Superior temporal gyrus (tissue), 1 donor: ENCODE measurements at regions not wholly inside any gene's neighbourhood (a gene's known extent, or its start where the extent isn't known, plus 50 kb on each side); places are given as distances from the start of the nearest gene placed in this dataset.
"Not testable (repeated sequence)": the region's sequence is repeated elsewhere in the genome, so short reads cannot be mapped to it uniquely, and the experiment has no call there.

Experiments
- DNase-seq: peaks from one replicate; pipeline ENCODE4 v3.0.0-alpha.2; 2016; ENCODE audit errors: extremely low spot score

DNA sequence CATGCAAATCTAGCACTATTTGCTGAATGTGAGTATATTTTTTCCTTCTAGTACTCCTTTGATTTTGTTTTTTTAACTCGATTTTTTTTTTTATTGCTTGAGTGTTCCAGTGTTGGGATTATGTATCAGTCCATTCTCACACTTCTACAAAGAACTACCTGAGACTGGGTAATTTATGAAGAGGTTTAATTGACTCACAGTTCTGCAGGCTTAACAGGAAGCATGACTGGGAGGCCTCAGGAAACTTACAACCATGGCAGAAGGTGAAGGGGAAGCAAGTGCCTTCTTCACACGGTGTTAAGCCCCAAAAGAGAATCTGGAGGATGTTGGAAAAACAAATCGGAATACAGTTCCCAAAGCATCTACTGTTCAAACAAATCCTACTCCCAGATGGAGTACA is 69.1 kb downstream of the ZNF518B start:
- DNase-seq, result not testable (repeated sequence)

DNA sequence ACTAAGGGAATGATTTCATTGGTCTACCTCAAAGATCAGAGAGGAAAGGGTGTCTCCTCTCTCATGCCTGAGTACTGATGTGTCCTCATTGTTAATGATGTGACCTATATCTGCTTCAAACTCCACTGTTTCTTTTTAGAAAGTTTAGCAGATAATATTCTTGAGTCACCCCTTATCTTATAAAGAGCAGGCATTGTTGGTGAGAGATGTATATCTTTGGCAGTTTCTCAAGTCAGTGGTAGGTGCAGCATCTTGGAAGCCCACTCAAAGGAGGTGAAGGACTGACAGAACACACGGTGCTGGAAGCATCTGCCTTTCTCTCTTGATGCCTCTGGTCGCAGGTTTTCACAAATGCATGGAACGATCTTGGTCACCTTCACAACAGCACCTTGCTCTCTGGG is 71.2 kb downstream of the ZNF518B start:
- DNase-seq, result no peak

DNA sequence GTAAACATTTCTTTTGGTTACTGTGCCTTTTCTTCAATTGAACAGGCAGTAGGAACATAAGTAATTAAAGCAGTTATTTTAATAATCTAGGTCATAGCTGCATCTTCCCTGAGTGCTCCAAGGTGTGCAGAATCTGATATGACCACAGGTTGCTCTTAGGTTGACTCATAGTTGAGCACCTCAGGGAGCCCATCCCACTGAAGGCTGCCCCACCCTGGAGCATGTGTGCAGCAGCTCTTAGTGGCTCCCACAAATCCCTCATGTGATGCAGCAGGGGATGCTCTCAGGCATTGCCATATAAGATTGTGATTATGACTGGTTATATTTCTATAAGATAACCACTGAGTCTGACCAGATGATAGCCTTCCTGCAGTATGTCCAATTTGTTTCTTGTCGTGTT is 72.3 kb downstream of the ZNF518B start:
- DNase-seq, result no peak

DNA sequence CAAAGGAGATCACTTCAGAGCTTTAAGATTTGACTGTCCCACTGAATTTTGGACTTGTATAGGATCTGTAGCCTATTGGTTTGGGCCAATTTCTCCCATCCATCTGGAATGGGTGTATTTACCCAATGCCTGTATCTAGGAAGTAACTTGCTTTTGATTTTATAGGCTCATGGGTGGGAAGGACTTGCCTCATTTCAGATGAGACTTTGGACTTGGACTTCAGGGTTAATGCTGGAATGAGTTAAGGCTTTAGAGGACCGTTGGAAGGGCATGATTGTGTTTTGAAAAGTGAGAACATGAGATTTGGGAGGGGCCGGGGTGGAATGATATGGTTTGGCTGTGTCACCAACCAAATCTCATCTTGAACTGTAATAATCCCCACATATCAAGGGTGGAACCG is 73.8 kb downstream of the ZNF518B start:
- DNase-seq, result no peak

DNA sequence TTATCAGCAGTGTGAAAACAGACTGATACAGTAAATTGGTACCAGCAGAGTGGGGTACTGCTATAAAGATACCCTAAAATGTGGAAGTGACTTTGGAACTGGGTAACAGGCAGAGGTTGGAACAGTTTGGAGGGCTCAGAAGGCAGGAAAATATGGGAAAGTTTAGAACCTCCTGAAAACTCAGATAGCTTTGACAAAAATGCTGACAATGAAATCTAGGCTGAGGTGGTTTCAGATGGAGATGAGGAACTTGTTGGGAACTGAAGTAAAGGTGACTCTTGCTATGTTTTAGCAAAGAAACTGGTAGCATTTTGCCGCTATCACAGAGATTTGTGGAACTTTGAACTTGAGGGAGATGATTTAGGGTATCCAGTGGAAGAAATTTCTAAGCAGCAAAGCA is 75.1 kb downstream of the ZNF518B start:
- DNase-seq, result not testable (repeated sequence)

DNA sequence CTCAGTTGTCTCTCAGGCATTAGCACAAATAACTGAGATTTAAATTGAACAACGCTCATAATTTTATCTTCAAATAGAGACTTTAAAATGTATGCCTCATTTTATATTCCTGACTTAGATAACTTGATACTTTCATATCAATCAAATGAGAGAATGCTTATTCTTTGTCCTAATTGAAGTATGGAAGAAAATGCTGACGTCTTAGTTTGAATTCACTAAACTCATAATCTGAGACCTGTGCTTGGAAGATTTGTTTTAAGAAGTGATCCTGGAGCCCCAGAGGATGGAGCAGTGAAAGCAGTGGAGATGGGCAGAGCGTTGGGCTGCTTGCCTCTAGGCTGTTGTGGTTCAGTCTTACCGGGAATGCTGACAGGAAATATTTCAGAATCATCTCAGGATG is 76.1 kb downstream of the ZNF518B start:
- DNase-seq, result no peak

DNA sequence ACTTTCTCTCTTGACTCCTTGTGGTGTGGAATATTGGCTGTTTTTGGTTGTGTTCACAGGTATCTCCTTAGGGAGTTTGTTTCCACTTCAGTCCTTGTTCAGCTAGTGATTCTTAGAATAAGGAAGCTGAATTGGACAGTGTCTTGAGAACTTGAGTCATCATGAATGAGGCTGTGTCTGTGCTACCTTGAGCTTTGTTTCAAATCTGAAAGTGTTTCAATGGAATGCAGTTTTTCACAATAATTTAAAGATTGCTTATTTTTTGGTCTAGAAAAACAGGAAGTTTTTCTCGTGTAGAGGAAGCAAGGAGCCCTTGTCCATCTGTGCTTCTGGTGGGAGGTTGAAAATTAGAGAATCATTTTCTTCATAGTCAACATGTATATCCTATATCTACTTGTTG is 76.5 kb downstream of the ZNF518B start:
- DNase-seq, result no peak

DNA sequence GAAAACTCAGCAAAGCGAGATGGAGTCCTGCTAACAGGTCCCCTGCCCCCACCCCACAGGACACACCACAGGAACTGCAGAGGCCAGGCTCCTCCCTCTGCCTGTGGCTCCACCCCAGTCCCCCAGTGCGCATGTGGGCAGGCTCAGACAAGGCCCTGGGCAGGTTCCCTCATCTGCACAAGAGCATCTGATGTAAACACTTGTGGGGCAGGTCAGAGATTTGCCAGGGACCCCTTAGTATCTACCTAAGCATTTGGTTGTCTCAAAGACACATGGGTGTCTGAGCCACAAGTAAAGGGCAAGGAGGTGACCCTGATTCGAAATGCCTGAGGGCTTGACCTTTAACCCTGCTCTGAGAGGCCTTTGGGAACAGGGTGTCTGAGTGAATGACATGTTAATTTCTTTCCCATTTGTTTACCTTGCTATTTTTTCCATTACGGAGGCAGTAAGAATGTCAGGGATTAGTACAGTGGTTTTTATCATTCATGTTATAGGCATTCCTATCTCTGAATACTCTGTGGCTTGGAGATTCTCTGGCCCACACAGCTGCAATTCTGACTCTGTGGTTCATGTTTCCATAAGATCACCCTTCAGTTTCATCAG is 85.3 kb downstream of the ZNF518B start:
- DNase-seq, result no peak

DNA sequence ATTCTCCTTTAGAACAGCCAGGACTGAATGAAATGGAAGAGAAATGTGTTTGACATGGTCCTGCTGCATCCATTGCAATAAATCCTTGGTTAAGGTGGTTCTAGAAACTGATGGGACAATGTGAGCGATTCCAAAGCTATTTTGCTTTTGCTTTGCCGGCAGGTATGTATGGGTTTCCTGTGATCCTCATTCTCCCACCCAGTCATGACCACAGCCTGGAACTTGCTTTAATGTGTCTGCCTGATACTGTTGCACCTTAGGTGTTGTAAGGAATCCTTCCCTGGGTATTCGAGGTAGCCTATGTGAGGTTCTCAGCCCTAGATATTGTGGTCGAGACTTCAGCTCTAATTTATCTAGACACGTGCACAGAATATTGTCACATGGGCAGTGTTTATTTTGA is 86.1 kb downstream of the ZNF518B start:
- no peak for DNase-seq

DNA sequence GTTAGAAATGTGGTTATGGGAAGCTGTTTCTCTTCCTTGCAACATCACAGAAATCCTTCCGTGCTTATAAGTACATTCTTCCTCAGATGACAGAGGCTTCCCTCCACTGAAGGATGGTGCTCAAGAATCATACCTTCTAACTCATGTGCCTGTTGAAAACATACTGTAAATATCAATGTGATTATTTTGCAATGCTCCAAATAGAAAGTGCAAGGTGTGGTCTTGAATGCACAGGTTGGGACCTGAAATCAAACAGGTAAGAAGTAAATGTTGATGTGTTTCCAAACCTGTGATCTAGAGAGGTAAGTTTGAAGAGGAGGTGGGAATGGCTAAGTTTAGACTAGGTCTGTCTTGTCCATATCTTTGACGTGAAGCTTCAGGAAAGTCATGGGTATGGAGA is 87.7 kb downstream of the ZNF518B start:
- DNase-seq, result no peak

DNA sequence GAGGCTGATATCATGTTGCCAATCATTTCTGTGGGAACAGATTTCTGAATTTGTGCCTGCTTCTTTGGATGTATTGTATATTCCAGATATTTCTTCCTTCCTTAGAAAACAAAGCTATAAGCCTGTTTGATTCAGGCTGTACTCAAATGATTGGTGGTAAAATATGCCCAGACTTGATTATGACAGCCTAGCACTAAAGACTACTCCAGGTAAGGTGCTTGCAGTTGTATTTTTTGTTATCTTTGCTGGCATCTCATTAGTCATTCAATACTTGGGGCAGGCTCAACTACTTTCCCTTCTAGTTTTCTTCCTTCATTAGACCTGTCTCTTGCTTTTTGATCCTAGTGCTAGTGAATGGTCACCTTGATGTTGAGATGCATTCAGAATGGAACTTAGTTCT is 90.6 kb downstream of the ZNF518B start:
- no peak for DNase-seq

DNA sequence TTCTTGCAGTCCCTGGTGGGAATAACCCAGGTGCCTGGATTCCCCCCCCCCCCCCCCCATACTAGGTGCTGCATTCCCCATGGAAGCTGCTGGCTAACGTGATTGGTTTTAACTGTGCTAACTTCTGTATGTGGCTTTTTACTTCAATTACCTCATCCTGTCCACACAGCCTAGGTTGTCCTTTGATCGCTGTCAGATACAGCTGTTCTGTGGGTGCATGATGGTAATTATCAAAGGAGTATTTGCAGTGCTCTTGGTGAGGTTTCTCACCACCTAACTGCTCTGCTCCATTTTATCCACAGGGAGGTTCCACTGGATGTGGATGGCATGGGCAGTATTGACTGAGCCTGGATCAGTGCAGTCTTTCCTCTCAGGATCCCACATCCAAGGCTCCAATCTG is 93.0 kb downstream of the ZNF518B start:
- no peak for DNase-seq

DNA sequence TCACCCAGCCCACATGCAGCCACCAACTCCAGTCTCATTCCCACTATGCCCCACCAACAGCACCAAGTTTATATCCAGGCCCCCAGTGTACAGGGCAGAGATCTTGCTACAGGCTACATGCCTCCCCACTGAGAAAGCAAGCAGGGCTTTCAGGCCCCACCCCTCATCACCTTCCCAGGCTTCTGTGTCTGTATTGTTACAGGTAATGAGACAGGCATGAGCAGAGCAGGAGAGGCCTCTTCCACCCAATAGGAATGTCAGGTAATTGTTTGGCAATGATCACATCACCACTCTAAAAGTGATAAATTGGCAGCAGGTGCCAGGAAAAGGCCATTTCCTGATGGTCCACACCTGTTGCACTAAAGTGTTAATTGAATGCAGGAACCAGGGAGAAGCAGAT is 102.5 kb downstream of the ZNF518B start:
- no peak for DNase-seq

DNA sequence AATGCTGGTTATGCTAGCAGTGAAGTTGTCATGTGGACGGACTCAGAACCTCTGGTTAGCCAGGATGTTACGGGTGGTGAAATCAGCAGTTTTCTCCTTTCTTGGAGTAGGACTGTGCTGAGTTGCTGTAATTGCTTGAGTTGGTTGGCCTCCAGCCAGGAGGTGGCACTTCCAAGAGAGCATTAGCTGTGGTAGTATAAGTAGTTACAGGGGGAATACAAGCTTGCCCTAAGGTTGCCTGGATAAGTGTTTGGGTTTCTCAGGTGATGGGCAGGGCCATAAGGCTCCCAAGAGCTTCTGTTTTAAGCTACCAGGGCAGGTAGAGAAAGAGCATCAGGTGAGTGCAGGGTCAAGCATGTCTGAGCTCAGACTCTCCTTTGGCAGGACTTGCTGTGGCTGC is 103.0 kb downstream of the ZNF518B start:
- DNase-seq, result no peak

DNA sequence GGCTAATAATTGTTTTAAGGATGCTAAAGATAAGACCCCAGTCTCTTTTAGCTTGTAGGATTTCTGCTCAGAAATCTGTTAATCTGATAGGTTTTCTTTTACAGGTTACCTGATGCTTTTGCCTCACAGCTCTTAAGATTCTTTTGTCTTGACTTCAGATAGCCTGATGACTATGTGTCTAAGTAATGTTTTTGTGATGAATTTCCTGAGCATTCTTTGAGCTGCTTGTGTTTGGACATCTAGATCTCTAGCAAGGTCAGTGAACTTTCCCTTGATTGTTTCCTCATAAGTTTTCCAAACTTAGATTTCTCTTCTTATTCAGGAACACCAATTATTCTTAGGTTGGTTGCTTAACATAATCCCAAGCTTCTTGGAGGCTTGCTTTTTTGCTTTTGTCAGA is 104.1 kb downstream of the ZNF518B start:
- no peak for DNase-seq

DNA sequence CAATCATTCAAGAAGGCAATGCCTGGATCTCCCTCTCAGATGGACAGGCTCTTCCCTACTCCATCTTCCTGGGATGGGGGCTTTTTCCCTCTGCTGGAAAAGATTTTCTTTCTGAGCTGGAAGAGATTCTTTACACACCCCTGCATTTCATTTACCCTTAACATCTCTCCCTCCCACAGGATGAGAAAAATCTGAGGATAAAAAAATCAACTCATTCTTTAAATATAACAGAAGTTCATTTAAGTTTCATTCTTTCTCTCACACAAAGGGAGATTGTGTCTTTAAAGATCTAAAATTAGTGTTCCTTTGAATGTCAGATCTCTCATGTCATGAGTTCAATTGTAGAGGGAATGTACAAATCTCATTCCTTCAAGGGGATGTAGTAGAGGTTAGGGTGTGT is 109.0 kb downstream of the ZNF518B start:
- no peak for DNase-seq

DNA sequence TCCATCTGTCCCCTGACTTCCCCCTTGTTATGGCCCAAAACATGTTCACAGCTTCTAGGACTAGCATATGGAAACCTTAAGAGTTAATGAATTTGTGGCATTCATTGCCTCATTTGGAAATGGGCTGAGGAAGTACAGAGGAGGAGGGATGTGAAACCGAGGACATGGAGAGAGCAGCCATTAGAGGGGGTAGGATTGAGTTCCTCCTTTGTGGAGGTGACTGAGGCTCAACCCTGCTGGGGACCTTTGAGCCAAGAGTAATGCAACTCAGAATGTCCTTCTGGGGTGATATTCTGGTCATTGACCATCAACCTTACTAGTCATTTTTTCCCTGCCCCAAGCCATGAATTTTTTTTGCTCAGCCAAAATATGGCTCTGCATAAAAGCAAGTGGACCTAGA is 109.4 kb downstream of the ZNF518B start:
- DNase-seq, result no peak

DNA sequence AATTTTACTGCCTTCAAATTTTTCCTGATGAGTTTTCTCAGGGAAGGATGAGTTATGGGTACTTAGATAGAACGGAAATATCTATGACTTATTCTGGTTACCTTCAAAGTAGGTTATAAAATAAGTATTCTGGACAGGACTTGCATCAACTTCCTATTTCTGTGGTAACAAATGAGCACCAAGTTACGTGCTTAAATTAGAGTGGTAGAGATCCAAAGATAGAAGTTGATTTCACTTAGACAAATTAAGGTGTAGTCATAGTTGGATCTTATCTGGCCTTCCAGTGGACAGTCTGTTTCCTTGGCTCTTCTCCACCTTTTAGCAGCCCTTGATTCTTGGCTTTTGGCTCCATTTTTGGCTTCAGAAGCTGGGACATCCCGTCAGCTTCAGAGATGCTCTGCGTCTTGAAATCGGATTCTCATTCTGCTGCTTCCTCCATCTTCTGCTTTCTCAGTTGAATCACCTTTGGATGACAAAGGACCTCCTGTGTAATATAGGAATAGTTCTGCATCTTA is 109.9 kb downstream of the ZNF518B start:
- DNase-seq, result no peak

DNA sequence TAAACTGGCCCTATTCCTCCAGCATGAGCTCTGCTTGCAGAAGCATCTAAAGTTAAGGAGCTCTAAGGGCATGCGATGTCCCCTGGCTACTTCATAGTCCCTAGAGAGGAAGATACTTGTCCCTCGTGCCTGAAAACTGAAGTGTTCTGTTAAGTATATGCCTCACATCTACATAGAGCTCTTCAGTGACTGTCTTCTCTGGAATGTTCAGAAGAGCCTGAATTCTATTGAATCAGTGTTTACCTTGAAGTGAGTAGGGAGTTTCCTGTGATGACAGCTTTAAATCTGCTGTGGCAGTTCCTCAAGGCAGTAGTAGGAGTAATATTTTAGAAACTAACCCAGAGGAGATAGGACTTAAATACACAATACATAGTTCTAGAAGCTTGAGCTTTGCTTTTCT is 111.2 kb downstream of the ZNF518B start:
- DNase-seq, result no peak

DNA sequence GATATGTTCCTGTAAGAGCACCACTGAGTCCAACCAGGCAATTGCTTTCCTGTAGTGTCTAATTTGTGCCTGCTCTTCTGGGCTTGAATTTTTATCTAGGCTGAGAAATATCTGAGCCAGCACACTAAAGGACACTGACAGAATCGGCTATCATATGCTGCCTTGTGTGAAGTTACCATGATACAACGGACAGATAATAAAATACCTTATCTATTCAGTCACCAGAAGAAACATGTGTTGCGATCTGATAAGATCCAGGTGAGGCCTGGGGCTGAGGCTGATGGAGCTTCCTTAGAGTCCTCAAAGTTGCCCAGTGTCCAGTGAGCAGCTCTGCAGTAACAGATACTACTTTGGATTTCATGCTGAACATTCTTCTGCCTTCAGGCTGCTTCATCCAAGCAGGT is 111.8 kb downstream of the ZNF518B start:
- DNase-seq, result no peak

DNA sequence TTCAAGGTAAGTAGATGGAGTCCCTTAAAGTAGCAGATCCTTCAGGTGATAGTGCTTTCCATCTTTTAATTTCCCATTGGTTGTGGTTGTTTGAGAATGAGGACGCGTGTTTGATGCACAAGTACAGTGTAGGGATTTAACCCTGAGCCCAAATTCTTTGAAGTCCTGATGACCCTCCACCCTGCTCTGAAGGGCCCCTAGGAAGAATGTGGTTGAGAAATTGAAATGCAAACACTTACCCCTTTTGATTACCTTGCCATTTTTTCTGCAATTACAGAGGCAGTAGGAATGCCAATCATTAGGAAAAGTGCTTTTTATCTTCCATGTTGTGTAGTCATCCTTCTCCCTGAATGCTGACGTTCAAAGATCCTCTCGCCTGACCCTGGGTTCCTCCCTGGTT is 112.4 kb downstream of the ZNF518B start:
- no peak for DNase-seq

DNA sequence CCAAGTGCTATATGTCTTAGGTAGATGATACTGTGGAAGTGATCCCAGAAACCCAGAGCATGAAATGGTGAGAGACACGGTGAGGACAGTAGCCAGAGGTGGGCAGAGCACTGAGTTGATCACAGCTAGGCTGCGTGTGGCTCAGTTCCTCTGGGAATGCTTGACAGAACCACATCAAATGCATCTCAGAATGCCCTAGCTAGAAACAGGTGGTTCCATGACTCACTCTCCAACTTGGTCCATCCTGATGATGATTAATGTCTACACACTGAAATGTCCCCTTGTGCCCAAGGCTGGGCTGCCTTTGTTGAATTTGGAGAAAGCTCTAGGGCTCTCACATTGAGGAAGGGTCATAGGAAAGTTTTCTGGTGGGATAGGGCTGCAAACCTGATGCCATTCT is 113.6 kb downstream of the ZNF518B start:
- no peak for DNase-seq

DNA sequence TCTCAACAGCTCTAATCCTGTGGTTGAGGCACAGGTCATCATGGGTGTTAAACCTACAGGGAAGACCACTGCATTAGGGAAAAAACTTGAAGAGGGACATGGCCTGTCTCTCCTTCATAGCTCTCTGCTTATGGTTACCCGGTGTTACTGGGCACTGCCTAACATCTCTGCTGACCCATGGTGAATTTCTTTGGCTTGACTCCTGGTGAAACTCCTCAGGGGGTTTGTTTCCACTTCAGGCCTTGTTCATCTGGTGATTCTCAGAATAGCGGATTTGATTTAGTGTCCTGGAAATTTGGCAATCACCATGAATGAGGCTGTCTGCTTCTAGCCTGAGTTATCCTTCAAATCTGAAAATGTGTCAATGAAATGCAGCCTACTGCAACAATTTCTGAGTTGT is 114.4 kb downstream of the ZNF518B start:
- DNase-seq, result no peak

DNA sequence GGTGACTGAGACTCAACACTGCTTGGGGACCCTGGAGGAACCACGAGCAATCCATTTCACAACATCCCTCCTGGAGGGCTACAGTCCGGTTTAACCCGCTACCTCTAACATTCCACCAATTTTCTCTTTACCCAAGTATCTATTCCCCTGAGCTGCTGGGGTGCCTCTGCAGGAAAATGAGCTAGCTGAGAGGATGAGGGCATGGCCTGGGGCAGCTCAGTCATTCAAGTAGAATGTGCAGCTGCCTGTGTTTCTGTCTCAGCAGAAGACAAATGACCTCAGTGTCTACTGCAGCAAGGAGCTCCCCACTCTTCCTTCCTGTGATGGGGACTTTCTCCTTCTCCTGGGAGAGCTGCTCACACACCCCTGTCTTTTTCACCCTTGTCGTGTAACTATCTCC is 120.8 kb downstream of the ZNF518B start:
- DNase-seq, result no peak
